ENCODE measurements at regions not wholly inside any gene's neighbourhood (a gene's known extent, or its start where the extent isn't known, plus 50 kb on each side); places are given as distances from the start of the nearest gene placed in this dataset.
"Not testable (repeated sequence)": the region's sequence is repeated elsewhere in the genome, so short reads cannot be mapped to it uniquely, and the experiment has no call there.

- not testable (repeated sequence) for DNase-seq
Measured at GRCh38 chr16:21487956-21488355, 111.4 kb upstream of the METTL9 start.

- DNase-seq = peak; percentile 53
Measured at GRCh38 chr16:21499046-21499445, 100.3 kb upstream of the METTL9 start.

GRCh38 chr16:21501223-21501868, 98.0 kb upstream of the METTL9 start:
- peak; percentile 68 for DNase-seq

GRCh38 chr16:21501869-21502667, 97.3 kb upstream of the METTL9 start:
- peak; percentile 97 for DNase-seq

GRCh38 chr16:21503574-21503920, 95.8 kb upstream of the METTL9 start:
- not testable (repeated sequence) for DNase-seq

GRCh38 chr16:21503941-21504832, 95.2 kb upstream of the METTL9 start:
- DNase-seq = peak; percentile 58

GRCh38 chr16:21505751-21506520, 93.4 kb upstream of the METTL9 start:
- peak; percentile 54 for DNase-seq

GRCh38 chr16:21506857-21507456, 92.4 kb upstream of the METTL9 start:
- peak; percentile 87 for DNase-seq

GRCh38 chr16:21507631-21508305, 91.6 kb upstream of the METTL9 start:
- peak; percentile 60 for DNase-seq

- DNase-seq = peak; percentile 65
Measured at GRCh38 chr16:21508661-21509436, 90.5 kb upstream of the METTL9 start.

- DNase-seq = peak; percentile 64
Measured at GRCh38 chr16:21509437-21510086, 89.8 kb upstream of the METTL9 start.

GRCh38 chr16:21510869-21511255, 88.5 kb upstream of the METTL9 start:
- DNase-seq = not testable (repeated sequence)

GRCh38 chr16:21511315-21512210, 87.8 kb upstream of the METTL9 start:
- DNase-seq = peak; percentile 64

GRCh38 chr16:21512280-21513192, 86.8 kb upstream of the METTL9 start:
- peak; percentile 59 for DNase-seq

- not testable (repeated sequence) for DNase-seq
Measured at GRCh38 chr16:21513337-21513741, 86.0 kb upstream of the METTL9 start.

- DNase-seq = not testable (repeated sequence)
Measured at GRCh38 chr16:21513812-21514473, 85.4 kb upstream of the METTL9 start.

GRCh38 chr16:21514474-21514840, 84.9 kb upstream of the METTL9 start:
- DNase-seq = not testable (repeated sequence)

- not testable (repeated sequence) for DNase-seq
Measured at GRCh38 chr16:21516705-21517040, 82.7 kb upstream of the METTL9 start.

All from activated CD8-positive, alpha-beta memory T cell treated with anti-CD3 and anti-CD28 coated beads for 24 hours (primary cell).